ENCODE measurements at regions not wholly inside any gene's neighbourhood (a gene's known extent, or its start where the extent isn't known, plus 50 kb on each side); places are given as distances from the start of the nearest gene placed in this dataset.
"Not testable (repeated sequence)": the region's sequence is repeated elsewhere in the genome, so short reads cannot be mapped to it uniquely, and the experiment has no call there.

GRCh38 chrY:19644889-19645638 is 99.5 kb downstream of the KDM5D start:
- DNase-seq (ENCODE audit: low spot score) = no peak

DNA sequence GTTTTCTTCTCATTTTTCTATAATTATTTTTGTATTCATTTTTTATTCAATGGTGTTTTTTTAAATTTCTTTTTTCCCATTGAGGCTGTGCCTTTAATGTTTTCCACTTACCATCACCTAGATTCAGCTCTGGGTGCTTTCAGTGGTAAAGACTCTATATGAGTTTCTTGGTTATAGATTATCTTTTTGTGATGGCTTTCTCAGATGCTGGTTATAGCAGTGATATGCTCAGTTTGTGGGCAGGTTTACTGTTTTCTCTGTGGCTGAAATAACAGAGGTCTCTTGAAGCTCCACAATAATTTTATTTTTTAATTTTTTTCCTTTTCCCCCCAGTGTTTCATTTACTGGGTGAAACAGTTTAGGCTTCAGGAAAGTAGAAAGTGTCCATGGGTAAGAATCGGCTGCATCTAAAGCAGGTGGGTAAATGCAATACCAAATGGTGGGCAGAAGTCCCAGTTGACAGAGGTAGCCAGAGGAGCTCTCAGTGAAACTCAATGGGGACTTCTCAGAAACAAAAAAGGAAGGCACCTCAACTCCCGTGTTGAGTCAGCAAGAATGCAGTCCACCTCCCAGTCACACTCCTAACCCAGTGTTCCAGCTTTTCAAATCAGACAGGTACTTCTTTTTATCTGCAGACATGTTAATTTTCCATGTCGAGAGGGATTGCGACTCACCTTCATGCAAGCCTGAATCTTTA is 106.7 kb downstream of the KDM5D start:
- no peak for DNase-seq (ENCODE audit: low spot score)

DNA sequence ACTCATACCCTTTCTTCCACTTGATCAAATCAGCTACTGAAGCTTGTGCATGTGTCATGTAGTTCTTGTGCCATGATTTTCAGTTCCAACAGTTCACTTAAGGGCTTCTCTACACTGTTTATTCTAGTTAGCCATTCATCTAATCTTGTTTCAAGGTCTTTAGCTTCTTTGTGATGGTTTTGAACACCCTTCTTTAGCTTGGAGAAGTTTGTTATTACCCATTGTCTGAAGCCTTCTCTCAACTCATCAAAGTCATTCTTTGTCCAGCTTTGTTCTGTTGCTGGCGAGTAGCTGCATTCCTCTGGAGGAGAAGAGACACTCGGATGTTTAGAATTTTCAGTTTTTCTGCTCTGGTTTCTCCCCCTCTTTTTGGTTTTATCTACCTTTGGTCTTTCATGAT is 115.6 kb downstream of the KDM5D start:
- DNase-seq (ENCODE audit: low spot score) = no peak

GRCh38 chrY:19622392-19622791 is 122.1 kb downstream of the KDM5D start:
- DNase-seq (ENCODE audit: low spot score) = no peak

DNA sequence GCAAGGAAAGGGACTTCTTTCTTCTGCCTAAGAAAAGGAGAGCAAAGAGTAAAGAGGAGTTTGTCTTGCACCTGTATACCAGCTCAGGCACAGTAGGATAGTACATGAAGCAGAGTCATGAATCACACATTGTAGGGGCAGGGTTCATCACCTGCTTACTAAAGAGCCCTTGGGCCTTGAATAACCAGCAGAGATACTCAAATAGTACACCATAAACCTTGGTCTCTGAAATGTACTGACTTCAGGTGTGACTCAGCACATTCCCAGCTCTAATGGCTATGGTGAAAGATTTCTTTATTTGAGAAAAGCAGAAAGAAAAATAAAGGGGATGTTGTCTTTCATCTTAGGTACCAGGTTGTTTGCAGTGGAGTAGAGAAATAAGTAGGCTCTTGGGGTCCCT is 122.8 kb downstream of the KDM5D start:
- no peak for DNase-seq (ENCODE audit: low spot score)

- no peak for DNase-seq (ENCODE audit: low spot score)
Observed at GRCh38 chrY:19601113-19601512, 143.4 kb downstream of the KDM5D start.

DNA sequence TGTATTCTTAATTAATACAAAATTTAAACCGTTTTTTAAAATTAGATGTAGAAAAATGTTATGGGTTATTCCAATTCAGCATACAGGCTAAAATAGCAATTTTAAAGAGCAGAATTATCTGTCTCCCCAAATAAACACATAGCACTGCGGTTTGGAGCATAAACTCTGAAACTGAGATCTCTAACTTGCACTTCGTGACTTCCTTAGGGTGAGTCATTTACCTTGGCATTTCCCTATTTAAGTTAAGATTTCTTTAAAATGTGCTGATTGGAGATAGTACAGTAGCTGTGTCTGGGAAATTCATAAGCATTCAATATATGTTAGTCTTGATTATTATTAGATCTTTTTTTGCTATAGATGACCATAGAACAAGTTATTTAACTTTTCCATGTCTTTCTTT is 143.8 kb downstream of the KDM5D start:
- no peak for DNase-seq (ENCODE audit: low spot score)

DNA sequence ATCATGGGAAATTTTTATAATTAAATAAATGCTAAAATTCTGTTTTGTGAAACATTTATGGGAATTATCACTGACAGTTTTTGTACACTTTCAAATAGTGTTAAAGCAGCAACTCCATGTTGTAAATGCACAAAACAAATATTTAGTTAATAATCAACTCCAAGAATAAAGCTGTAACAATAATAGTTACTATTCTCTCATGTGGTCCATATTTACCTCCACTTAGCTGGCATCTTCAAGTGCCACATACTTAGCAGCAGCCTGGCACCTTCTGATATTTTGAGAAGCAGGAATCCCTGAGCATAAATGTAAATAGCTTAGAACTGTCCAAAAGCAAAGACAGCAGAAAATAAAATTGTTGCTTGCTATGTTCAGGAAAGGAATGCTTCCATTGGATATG is 154.3 kb downstream of the KDM5D start:
- DNase-seq (ENCODE audit: low spot score) = no peak

- DNase-seq (ENCODE audit: low spot score) = no peak
Observed at GRCh38 chrY:19589664-19590063, 154.9 kb downstream of the KDM5D start.

DNA sequence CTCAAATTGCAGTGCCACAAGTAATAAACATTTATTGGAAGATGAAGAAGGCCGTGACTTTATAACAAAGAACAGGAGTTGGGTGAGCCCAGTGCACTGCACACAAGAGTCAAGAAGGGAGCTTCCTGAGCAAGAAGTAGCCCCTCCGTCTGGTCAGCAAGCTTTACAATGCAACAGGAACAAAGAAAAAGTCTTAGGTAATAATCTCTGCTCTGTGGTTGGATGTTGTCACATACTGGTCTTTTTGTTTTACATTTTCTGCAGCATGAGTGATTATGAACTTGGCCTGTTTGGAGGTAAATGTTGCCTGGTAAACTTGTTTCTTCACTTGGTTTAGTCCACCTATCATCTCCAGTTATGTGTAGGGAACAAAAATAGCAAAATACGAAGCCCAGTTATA is 157.2 kb downstream of the KDM5D start:
- DNase-seq (ENCODE audit: low spot score) = no peak

GRCh38 chrY:19580990-19581389 is 163.5 kb downstream of the KDM5D start:
- not testable (repeated sequence) for DNase-seq (ENCODE audit: low spot score)

DNA sequence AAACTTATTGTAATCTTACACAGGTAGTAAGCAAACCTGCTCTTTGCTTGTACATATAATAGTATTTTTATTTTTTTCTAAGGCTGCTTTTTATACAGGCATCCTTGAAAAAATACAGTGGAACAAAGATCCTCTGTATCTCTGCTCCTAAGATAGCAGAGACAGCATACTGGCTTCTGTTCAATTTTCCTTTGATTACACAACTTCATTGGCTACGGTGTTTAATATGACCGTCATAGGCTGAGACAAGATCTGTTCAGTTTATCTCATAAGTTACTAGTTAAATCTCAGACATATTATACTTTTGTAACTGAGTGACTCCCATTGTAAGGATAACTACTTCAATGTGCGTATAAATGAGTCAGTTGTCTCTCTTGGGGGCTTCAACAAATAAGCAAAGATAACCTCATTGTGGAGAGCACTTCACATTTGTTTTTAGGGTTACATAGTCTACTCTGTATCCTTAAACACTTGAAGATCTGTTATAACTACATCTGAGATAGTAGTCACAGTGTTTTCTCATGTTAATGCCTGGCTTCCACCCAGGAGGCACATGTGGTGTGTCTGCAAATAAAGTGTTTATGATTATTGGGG is 166.1 kb downstream of the KDM5D start:
- no peak for DNase-seq (ENCODE audit: low spot score)

DNA sequence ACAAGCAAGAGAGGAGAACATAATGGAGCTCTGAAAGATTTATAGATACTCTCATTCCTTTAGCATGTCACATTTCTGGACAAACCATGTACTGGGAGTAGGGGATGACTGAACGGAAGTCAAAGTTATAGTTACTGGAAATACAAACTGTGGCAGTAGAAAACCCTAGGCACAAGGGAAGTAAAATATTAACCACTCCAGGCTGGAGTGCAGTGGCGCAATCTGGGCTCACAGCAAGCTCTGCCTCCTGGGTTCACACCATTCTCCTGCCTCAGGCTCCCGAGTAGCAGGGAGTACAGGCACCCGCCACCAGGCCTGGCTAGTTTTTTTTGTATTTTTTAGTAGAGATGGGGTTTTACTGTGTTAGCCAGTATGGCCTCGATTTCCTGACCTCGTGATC is 167.3 kb downstream of the KDM5D start:
- DNase-seq (ENCODE audit: low spot score) = no peak

DNA sequence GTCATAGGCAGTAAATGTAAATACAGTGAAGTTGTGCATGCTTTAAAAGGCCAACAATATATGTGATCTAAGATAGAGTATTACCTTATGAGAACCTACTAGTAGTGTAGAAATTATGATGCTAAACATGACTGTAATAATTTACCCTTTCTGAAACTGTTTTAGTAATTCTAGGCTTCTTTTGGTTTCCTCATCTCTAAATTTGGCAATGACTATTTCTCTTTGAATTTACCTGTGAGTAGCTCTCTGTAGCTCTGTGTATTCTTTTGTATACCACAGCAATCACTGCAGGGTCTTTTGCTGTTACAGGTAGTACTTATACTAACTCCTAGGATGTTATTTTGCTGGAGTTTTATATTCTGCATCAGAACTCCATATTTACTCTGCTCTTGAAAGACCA is 169.6 kb downstream of the KDM5D start:
- no peak for DNase-seq (ENCODE audit: low spot score)

- DNase-seq (ENCODE audit: low spot score) = no peak
Observed at GRCh38 chrY:19573646-19574045, 170.9 kb downstream of the KDM5D start.

- DNase-seq (ENCODE audit: low spot score) = no peak
Observed at GRCh38 chrY:19570999-19571398, 173.5 kb downstream of the KDM5D start.

- no peak for DNase-seq (ENCODE audit: low spot score)
Observed at GRCh38 chrY:19567943-19568342, 176.6 kb downstream of the KDM5D start.

DNA sequence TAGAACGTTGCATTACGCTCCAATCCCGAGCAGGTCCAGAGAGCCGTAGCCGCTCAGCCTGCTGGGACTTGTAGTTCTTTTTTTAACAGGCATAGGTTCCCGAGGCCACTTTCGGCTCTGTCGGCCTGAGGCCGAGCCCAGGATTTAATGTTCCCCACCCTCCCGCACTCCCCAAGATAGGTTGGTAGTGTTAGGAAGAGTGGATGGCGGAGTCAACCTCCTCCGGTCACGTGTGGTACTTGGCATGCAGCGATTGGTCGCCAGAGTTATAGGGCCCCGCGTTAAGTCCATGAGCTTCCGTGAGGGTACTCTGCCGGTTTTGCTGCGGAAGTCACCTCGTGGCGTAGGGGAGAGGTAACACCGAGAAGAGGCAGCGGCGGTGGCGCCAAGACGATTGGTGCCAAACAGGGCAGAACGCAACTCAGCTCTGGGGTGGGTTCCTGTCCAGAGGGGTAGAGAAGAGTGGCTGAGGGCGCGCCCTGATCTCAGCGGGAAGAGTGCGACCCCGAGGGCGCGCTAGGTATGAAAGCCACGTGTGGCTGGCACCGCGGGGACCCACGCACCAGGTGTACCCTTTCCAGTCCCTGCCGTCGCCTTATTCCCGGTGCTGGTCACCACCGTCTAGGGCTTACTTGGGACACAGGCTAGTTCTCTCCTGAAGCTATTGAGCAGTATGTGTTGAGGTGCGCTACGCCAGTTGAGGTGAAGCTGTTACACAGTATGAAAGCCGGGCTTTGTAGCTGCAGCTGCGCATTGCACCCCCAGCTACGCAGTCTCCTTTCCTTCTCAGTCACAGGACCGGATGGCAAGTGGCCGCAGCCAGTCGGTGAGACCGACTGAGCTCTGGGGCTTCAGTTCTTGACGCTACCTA is 177.2 kb downstream of the KDM5D start:
- DNase-seq (ENCODE audit: low spot score) = peak; percentile 80

DNA sequence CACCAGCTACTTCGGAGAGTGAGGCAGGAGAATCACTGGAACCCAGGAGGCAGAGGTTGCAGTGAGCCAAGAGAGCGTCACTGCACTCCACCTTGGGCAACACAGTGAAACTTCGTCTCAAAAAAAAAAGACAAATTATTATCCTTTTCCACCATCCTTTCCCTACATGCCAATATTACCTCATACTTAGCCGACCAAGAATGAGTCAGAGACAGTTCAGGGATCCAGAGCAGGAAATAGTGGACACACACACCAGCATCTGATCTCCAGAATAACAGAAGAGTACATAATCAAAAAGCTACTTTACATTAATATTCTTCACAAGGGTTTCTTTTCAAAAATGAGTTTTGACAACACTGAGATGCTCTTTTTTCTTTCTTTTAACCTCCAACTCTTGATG is 185.4 kb downstream of the KDM5D start:
- DNase-seq (ENCODE audit: low spot score) = no peak

DNA sequence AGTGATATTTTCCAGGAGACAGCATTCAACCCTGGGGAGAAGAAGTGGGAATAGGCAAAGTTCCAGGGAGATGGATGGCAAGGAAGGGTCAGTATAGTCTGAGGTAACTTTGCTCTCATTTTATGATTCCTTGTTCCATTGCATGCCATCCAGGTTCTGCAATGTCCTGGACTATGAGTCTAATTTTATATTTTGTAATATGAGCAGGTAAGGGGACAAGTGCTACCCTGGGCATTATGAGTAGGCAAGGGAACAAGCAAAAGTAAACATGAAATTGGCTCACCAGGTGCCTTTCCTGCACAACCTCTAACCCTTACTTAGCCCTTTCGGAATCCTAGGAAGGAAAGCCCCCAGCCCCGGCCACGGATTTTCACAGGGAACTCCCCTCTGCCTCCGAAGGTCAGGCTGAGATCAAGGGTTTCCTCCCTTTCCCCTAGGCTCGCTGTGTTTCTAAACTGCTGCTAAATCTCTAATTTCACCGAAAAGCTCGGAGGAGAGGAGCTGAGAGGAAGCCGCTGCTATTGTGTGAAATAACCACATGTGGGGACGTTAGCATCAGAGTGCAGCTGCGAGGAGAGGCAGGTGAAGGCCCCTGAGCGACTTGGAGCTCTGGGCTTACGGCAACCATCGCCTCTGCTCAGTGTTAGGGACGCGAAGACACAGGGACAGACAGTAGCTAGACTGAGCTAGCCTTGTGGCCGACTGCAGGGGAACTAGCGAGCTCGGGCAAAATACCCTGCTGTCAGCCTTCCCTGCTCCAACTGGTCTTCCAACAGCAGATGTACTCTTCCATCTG is 194.7 kb downstream of the KDM5D start:
- DNase-seq (ENCODE audit: low spot score) = no peak

DNA sequence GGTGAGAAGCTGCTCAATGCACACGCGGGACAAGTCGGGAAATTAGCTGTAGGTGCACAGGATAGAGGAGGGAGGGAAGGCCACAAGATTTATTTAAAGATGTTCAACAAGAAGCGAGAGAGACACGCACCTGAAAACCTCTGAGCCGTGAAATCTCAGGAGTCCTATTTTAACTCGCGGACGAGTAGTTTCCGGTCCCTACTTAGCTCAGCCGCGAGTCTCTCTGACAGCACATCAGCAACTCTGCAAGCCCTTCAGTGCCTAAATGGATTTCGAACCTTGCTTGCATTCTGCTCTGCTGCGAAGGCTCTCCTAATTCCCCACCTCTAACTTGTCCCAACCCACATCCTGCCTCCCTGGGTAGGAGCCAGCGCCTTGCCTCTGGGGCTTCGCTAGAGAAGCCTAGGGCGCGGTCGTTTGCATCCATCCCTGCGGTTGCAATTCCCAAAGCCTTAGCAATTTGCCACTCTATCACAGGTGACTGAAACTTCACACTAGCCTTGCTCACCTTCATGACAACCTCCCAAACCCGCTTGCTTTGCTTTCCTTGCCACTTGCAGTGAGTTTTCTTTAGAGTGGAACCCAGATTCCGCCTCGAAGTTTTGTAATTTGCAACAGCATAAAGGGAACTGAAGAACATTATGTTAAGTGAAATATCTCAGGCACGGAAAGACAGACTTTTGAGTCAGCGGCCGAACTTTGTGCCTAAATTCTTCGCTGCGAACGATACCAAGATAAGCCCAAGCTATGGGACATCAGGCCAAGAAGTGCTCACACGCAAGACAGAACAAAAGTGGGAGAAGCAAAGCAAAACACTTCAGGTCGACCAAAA is 202.8 kb downstream of the KDM5D start:
- DNase-seq (ENCODE audit: low spot score) = no peak

Data from hematopoietic multipotent progenitor cell treated with erythropoietin and hydrocortisone succinate and interleukin-3 and kit ligand, for 17 days (in vitro differentiated cells).